ENCODE measurements at regions not wholly inside any gene's neighbourhood (a gene's known extent, or its start where the extent isn't known, plus 50 kb on each side); places are given as distances from the start of the nearest gene placed in this dataset.

GRCh38 chr18:75158465-75159237 is 50.3 kb downstream of the PTGR3 start:
- ATAC-seq: peak; percentile 3
- intact Hi-C loops (cut with DNase I): no loop called here
- no peak for DNase-seq (ENCODE audit: missing footprints)

- intact Hi-C loops (cut with DNase I): no loop called here
- ATAC-seq (no peak), DNase-seq (ENCODE audit: missing footprints) (no peak)
Measured at GRCh38 chr18:75157851-75158250, 51.1 kb downstream of the PTGR3 start.

DNA sequence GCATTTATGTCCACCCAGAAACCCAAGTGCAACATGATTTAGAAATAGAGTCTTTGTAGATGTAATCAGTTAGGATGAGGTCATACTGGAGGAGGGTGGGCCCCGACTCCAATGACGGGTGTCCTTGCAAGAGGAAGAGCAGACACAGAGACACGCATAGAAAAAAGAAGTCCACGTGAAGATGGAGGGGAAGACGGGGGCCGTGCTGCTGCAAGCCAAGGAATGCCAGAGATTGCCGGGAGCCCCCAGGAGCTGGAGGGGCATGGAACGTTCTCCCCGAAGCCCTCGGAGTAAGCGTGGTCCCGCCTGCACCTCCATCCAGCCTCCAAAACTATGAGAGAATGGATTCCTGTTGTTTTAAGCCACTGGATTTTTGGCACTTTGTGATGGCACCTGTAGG is 51.6 kb downstream of the PTGR3 start:
- DNase-seq (ENCODE audit: missing footprints) (no peak), ATAC-seq (no peak)
- intact Hi-C loops (cut with DNase I): no loop called here

DNA sequence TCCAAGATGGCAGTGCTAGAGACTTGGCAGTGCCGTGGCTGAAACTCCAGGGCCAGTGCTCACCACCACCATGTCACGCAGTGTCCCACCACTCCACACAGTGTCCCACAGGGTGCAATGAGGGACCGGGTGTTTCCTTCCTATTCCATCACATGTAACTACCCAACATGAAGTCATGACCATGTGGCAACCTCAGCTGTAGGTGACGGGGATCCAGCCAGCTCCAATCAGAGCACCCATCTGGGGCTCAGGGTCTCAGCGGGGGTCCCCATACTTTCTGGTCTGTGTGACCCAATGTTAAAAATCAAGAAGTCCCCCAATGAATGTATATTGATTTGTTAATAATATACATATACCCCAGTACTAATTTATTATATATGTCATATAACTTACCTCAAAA is 52.1 kb downstream of the PTGR3 start:
- ATAC-seq: no peak
- intact Hi-C loops (cut with DNase I): no loop called here
- DNase-seq (ENCODE audit: missing footprints): no peak

DNA sequence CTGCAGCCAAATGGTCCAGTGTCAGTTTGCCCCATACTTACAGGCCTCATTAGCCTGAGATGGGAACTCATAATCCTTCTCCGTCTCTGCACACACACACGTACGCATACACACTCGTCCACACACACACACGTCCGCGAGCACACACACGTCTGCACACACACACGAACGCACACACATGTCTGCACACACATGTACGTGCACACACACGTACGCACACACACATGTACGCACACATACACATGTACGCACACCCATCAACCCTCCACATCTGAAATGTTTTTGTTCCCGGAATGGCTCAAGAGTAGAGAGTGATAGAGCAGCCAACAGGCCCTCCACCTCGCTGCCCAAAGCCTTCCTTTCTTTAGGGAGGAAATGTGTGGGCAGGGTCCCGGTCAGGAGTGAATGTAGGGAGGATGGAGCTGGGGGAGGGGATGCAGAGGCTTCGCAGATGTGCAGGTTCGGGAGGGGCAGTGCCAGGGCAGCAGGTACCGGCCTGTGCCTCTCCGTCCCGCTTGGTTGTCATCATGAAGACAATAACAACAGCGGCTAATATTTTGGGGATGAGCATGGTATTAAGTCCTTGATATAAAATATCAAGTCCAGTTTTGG is 52.7 kb downstream of the PTGR3 start:
- no peak for DNase-seq (ENCODE audit: missing footprints)
- ATAC-seq: no peak
- intact Hi-C loops (cut with DNase I): no loop called here

DNA sequence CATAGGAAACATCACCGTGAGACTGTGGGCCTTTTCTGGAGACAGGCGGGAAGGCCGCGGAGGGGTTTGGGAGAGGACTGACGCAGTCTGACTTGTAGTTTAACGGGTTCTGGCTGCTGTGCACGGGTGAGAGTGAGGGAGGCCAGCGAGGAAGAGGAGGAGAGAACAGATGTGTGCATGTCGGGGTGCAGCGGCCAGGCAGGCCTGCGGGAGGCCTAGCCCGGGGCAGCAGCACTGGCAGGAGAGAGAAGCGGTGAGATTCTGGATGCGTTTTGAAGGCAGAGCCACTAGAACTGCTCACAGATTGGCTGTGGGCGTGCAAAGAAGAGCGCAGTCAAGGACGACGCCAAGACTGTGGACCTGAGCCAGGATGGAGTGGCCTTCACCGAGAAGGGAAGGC is 53.9 kb downstream of the PTGR3 start:
- ATAC-seq (no peak), DNase-seq (ENCODE audit: missing footprints) (no peak)
- intact Hi-C loops (cut with DNase I): no loop called here

GRCh38 chr18:75154259-75154658 is 54.7 kb downstream of the PTGR3 start:
- no peak for ATAC-seq
- DNase-seq (ENCODE audit: missing footprints): no peak
- intact Hi-C loops (cut with DNase I): no loop called here

- ATAC-seq: no peak
- DNase-seq (ENCODE audit: missing footprints): no peak
- intact Hi-C loops (cut with DNase I): no loop called here
Measured at GRCh38 chr18:75143851-75144250, 65.1 kb downstream of the PTGR3 start.

DNA sequence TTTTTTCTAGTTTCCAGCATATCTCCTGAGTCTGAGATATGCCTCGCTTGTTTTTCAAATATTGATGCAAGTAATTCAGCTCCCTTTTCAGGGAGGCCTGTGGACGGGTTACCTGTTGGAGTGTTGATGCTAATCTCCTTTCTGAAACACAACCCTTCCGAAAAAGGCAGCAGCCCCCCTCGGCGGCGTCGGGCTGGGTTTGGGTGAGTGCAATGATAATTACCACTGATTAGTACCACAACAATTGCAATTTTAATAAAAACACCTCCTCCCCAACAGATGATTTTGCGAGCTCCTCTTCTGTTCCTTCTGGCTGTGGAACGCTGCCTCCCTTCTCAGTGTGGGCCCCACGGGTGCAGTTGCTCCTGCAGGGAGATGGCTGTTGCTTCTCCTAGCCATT is 66.3 kb downstream of the PTGR3 start:
- intact Hi-C loops (cut with DNase I): no loop called here
- ATAC-seq (no peak), DNase-seq (ENCODE audit: missing footprints) (no peak)

GRCh38 chr18:75141734-75142133 is 67.2 kb downstream of the PTGR3 start:
- DNase-seq (ENCODE audit: missing footprints): no peak
- intact Hi-C loops (cut with DNase I): no loop called here
- ATAC-seq: no peak

GRCh38 chr18:75141166-75141565 is 67.8 kb downstream of the PTGR3 start:
- ATAC-seq (no peak), DNase-seq (ENCODE audit: missing footprints) (no peak)
- intact Hi-C loops (cut with DNase I): no loop called here

DNA sequence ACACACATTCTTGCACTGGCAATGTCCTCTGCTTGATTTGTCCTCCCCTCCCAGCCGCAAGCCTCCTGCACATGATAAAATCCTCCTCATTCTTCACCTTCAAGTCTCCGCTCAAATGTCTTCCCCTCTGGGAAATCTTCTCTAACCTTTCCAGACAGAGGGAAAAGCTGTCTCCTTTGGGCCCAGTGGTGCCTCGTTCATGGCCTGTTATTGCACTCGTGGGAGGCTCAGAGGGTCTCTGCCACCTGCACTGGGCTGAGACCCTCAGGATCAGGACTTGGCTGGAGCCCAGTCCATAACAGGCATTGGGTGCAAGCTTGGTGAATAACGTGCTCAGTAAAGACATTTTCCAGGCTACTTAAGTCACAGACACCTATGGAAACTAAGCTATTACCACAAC is 68.6 kb downstream of the PTGR3 start:
- DNase-seq (ENCODE audit: missing footprints): no peak
- no peak for ATAC-seq
- intact Hi-C loops (cut with DNase I): no loop called here

DNA sequence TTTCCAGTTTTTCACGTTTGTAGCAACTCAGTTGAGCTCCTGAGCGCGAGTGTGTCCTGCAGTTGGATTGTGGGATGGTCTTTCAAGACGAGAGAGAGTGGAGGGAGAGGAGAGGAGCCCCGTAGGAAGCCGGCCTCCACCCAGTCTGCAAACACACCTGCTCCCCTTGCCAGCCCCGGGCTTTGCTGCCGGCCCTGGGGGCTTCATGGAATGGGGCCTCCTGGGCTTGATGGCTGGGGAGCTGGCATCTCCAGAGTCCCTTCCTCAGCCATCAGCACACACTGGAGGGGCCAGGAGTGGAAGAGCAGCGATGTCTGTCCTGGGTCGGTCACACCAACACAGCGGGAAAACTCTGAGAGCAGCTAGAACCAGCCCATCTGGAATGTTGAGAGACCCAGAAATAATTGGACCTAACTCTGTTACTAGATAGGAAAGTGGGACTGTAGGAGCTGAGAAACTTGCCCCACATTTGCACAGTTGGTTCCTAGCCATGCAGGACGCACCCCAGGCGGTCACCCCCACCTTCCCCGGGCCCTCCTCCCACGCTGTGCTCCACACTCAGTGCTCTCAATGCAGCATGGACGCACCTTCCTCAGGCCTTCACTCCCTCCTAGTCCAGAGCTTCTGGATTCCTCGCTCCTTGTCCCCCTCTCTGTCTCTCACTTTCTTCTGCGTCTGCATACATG is 69.6 kb downstream of the PTGR3 start:
- no peak for ATAC-seq

GRCh38 chr18:75137346-75137877 is 71.5 kb downstream of the PTGR3 start:
- DNase-seq (ENCODE audit: missing footprints) (no peak), ATAC-seq (no peak)
- intact Hi-C loops (cut with DNase I): no loop called here

More for the DNA sequence above, 69.6 kb downstream of the PTGR3 start:
- intact Hi-C loops (cut with DNase I): no loop called here
- DNase-seq (ENCODE audit: missing footprints): no peak

DNA sequence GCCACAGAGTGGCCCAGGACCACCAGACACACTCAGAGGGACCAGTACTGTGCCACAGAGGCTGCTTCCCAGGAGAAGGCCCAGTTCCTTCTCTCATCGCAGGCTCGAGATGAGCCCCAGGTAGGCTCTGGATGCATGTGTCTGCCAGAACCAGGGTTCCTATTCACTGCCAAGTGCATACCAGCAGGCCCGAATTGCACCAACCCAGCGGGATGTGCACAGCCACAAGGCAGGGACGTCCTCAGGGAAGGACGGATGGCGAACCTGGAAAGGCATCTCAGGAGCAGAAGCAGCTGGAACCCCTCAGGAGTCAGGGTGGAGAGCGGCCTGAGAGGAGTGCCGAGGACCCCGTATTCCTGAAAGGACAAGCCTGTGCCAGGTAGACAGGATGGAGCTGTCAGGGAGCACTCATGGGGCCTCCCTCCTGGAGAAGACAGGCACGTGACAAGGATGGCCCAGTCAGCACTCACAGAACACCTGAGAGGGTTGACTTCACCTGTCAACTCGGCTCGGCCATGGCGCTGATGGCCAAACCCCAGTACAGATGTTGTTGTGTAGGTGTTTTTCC is 73.7 kb downstream of the PTGR3 start:
- ATAC-seq: no peak
- no peak for DNase-seq (ENCODE audit: missing footprints)
- intact Hi-C loops (cut with DNase I): no loop called here

DNA sequence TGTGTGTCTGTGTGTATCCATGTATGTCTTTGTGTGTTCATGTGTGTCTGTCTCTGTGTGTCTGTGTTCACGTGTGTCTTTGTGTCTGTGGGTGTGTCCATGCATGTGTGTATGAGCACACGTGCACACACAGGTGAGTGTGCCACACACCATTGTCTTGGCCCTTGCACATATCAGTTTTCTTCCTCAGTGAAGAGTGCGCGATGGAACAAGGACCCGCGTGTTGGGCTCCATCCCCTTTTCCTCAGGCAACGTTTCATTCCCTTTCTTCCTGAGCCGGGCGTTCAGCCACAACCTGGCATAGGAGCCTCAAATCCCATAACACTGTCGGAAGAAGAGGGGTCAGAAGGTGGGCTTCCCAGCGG is 74.3 kb downstream of the PTGR3 start:
- DNase-seq (ENCODE audit: missing footprints) (no peak), ATAC-seq (no peak)
- intact Hi-C loops (cut with DNase I): no loop called here

GRCh38 chr18:75133721-75134610 is 75.0 kb downstream of the PTGR3 start:
- no peak for ATAC-seq
- intact Hi-C loops (cut with DNase I): no loop called here
- no peak for DNase-seq (ENCODE audit: missing footprints)

DNA sequence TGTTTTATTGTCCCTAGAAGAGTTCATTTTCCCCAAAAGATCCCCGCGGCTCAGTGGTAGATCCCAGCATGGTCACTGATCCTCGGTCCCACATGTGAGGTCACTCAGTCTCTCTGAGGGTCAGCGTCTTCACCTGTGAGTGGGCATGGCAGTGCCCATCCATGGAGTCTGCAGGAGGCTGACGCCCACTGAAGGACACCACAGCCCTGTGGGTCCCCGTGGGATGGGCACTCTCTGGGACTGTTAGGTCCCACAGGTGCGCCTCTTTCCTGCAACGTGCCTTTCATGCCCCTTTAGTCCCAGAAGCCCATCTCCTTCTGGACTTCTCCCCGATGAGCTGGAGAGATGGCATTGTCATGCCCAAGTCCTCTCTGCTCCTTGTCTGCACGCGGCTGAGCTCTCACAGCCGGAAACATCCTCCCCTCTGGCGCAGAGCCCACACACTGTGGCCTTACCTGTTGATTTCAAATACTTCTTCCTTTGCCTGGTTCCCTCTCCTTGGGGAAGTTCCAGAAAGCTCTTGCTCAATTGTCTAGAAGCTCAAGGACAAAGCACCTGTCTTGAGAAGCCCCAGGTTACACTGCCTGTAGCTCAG is 75.9 kb downstream of the PTGR3 start:
- DNase-seq (ENCODE audit: missing footprints) (no peak), ATAC-seq (no peak)
- intact Hi-C loops (cut with DNase I): no loop called here

All from Right ventricle myocardium inferior (tissue), 1 donor.